A549 (cell line): ENCODE measurements at regions not wholly inside any gene's neighbourhood (a gene's known extent, or its start where the extent isn't known, plus 50 kb on each side); places are given as distances from the start of the nearest gene placed in this dataset.

Experiments used
- ATAC-seq, 2 experiments: fragments of 200-7000 bp in 1 of 2; fragments of >200 bp in 1 of 2; cut with Nextera tagmentation in 1 of 2; cut with Tn5 transposase in 1 of 2; 3 replicates each; pipeline versions ENCODE4 v1.8.0 to v1.9.1; 2018 to 2020; ENCODE audit warnings: mild to moderate bottlenecking in 1 of 2, moderate library complexity in 1 of 2
- CTCF ChIA-PET: fragments of 300-600 bp; sonication (Branson Sonifier 250); formaldehyde crosslinking; extraction: SDS; loops from one replicate; lab custom pipeline; 2021; ENCODE audit warnings: antibody characterized with exemption, inconsistent platforms; lab: Yijun Ruan, JAX
- POLR2A ChIA-PET: fragments of 350-600 bp; formaldehyde crosslinking; extraction: SDS; loops from one replicate; lab custom pipeline; 2021; ENCODE audit warnings: antibody characterized with exemption, inconsistent platforms; lab: Yijun Ruan, JAX
- DNase-seq, 2 experiments: peaks; one replicate each; pipeline versions ENCODE4 v3.0.0 to v3.0.0-alpha.2; 2011 to 2016; ENCODE audit warnings: low read depth in 1 of 2, low spot score in 1 of 2
- FAIRE-seq: peaks from 2 replicates; lab custom pipeline; 2011; peaks lifted over from hg19 to GRCh38; lab: Jason Lieb, UNC
- H3K27ac ChIP-seq, 2 experiments: fragments of >200 bp; sonication (Bioruptor Twin); formaldehyde crosslinking; 3 replicates each; pipeline ENCODE4 v1.5.1; 2016 to 2017
- H3K4me1 ChIP-seq: fragments of >200 bp; sonication (Bioruptor Twin); formaldehyde crosslinking; 3 replicates; pipeline ENCODE4 v1.6.1; 2016
- H3K4me2 ChIP-seq: fragments of >200 bp; sonication (Bioruptor Twin); formaldehyde crosslinking; 3 replicates; pipeline ENCODE4 v1.6.1; 2016
- H3K4me3 ChIP-seq: fragments of >200 bp; sonication (Bioruptor Twin); formaldehyde crosslinking; 3 replicates; pipeline ENCODE4 v1.5.1; 2016
- H3K9me3 ChIP-seq: fragments of >200 bp; sonication (Bioruptor Twin); formaldehyde crosslinking; 3 replicates; pipeline ENCODE4 v1.6.1; 2016
- CHD4 ChIP-seq: fragments of 200-600 bp; sonication (generic); IDR thresholded peaks from 2 replicates; pipeline ENCODE4 v1.6.1; 2016; ENCODE audit warnings: antibody characterized with exemption, mild to moderate bottlenecking, borderline replicate concordance
- FOSL2 ChIP-seq, 2 experiments: fragments of 450-650 bp in 1 of 2; fragments of >200 bp in 1 of 2; sonication (Bioruptor Twin) in 1 of 2; formaldehyde crosslinking; IDR thresholded peaks; 2 replicates each; pipeline versions ENCODE4 v1.5.0 to v1.6.1; 2016 to 2020; ENCODE audit warnings: mild to moderate bottlenecking in 1 of 2, moderate library complexity in 1 of 2
- KDM1A ChIP-seq: fragments of 200-600 bp; sonication (generic); IDR thresholded peaks from 2 replicates; pipeline ENCODE4 v1.6.1; 2016; ENCODE audit warnings: low read depth, mild to moderate bottlenecking
- NFE2L2 ChIP-seq: fragments of 150-350 bp; conservative IDR thresholded peaks from 2 replicates; pipeline ENCODE4 v1.6.1; 2014; ENCODE audit warnings: low read length
- PHF8 ChIP-seq: fragments of 200-600 bp; sonication (generic); IDR thresholded peaks from 2 replicates; pipeline ENCODE4 v1.6.1; 2016; ENCODE audit warnings: low read depth, mild to moderate bottlenecking, antibody characterized with exemption, moderate library complexity, borderline replicate concordance
- RAD21 ChIP-seq, 2 experiments: fragments of >200 bp in 1 of 2; sonication (Bioruptor Twin) in 1 of 2; formaldehyde crosslinking in 1 of 2; IDR thresholded peaks in 1 of 2; conservative IDR thresholded peaks in 1 of 2; 2 replicates in 1 of 2; 3 replicates in 1 of 2; pipeline ENCODE4 v1.6.1; 2012 to 2018; ENCODE audit warnings: inconsistent platforms in 1 of 2
- RARB ChIP-seq: fragments of 250-450 bp; sonication (Bioruptor Pico); IDR thresholded peaks from 2 replicates; pipeline ENCODE4 v1.8.0; 2021; ENCODE audit warnings: mild to moderate bottlenecking, moderate library complexity
- RFX5 ChIP-seq: fragments of 450-650 bp; IDR thresholded peaks from 2 replicates; pipeline ENCODE4 v1.7.1; 2014; ENCODE audit warnings: antibody characterized with exemption, mild to moderate bottlenecking, moderate library complexity
- SREBF2 ChIP-seq: fragments of 450-650 bp; IDR thresholded peaks from 2 replicates; pipeline ENCODE4 v1.6.1; 2014; ENCODE audit warnings: mild to moderate bottlenecking, moderate library complexity
- TP53 ChIP-seq: fragments of 250-450 bp; sonication (Bioruptor Pico); IDR thresholded peaks from 2 replicates; pipeline ENCODE4 v1.5.0; 2021; ENCODE audit warnings: mild to moderate bottlenecking, moderate library complexity
- WGBS: methylation state at CpG from one replicate; pipeline ENCODE4 v1.1.6; 2017; ENCODE audit errors: missing lambda C conversion rate; 5-methylcytosine and 5-hydroxymethylcytosine counted together
- TF ChIP-seq, protein P1 (sequence below): fragments of 200-600 bp; sonication (generic); IDR thresholded peaks from 2 replicates; pipeline ENCODE4 v1.6.1; 2016; ENCODE audit warnings: antibody characterized with exemption, mild to moderate bottlenecking, moderate library complexity
- TF ChIP-seq, protein P2 (sequence below): fragments of 250-450 bp; sonication (Bioruptor Pico); IDR thresholded peaks from 2 replicates; pipeline ENCODE4 v1.5.0; 2020; ENCODE audit warnings: low read depth, mild to moderate bottlenecking, moderate library complexity
- TF ChIP-seq, protein P3 (sequence below): fragments of 450-650 bp; IDR thresholded peaks from 2 replicates; pipeline ENCODE4 v1.6.1; 2014; ENCODE audit warnings: antibody characterized with exemption
- TF ChIP-seq, protein P4 (sequence below): IDR thresholded peaks from 2 replicates; pipeline ENCODE4 v1.6.1; 2012; ENCODE audit warnings: low read depth, borderline replicate concordance
- TF ChIP-seq, protein P5 (sequence below): fragments of >200 bp; sonication (Bioruptor Twin); formaldehyde crosslinking; IDR thresholded peaks from 3 replicates; pipeline ENCODE4 v1.5.1; 2016
- TF ChIP-seq, protein P6 (sequence below): fragments of >200 bp; sonication (Bioruptor Twin); formaldehyde crosslinking; IDR thresholded peaks from 2 replicates; pipeline ENCODE4 v1.6.1; 2016
- TF ChIP-seq, protein P7 (sequence below): IDR thresholded peaks from 2 replicates; pipeline ENCODE4 v1.6.1; 2012

DNA sequence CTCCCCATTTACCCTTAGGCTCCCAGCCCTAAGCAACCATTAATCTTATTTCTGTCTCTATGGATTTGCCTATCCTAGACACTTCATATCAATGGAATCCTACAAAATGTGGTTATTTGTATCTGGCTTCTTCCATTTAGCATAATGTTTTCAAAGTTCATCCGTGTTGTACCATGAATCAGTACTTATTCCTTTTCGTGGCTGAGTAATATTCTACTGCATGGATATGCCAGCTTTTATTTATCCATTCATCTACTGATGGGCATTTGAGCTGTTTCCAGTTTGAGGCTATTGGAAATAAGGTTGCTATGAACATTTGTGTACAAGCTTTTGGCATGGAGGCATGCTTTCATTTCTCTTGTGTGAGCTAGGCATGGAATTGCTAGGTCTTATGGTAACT, 121.1 kb downstream of the WDR11 start:
- FAIRE-seq, result no peak
- peaks cover 7% of the 10 kb centered on the region; the same call in 2 of the 3 replicates for H3K9me3 ChIP-seq
- 2% methylated on average over 2 of the region's 2 CpGs for WGBS
- POLR2A ChIA-PET, result no interaction called here
- CTCF ChIA-PET, result no interaction called here
- TF ChIP-seq RAD21 (conservative IDR thresholded peaks at IDR 0.05 in 1 of 2, IDR thresholded peaks at IDR 0.05 in 1 of 2), result no peak
- TF ChIP-seq, protein P1, sequence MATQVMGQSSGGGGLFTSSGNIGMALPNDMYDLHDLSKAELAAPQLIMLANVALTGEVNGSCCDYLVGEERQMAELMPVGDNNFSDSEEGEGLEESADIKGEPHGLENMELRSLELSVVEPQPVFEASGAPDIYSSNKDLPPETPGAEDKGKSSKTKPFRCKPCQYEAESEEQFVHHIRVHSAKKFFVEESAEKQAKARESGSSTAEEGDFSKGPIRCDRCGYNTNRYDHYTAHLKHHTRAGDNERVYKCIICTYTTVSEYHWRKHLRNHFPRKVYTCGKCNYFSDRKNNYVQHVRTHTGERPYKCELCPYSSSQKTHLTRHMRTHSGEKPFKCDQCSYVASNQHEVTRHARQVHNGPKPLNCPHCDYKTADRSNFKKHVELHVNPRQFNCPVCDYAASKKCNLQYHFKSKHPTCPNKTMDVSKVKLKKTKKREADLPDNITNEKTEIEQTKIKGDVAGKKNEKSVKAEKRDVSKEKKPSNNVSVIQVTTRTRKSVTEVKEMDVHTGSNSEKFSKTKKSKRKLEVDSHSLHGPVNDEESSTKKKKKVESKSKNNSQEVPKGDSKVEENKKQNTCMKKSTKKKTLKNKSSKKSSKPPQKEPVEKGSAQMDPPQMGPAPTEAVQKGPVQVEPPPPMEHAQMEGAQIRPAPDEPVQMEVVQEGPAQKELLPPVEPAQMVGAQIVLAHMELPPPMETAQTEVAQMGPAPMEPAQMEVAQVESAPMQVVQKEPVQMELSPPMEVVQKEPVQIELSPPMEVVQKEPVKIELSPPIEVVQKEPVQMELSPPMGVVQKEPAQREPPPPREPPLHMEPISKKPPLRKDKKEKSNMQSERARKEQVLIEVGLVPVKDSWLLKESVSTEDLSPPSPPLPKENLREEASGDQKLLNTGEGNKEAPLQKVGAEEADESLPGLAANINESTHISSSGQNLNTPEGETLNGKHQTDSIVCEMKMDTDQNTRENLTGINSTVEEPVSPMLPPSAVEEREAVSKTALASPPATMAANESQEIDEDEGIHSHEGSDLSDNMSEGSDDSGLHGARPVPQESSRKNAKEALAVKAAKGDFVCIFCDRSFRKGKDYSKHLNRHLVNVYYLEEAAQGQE, result no peak
- no peak for ATAC-seq
- H3K27ac ChIP-seq, result no peak overlapping the region
- H3K4me3 ChIP-seq, result no peak overlapping the region
- H3K4me2 ChIP-seq, result no peak overlapping the region
- no peak for DNase-seq
- no peaks in the 10 kb centered on the region for H3K4me1 ChIP-seq

DNA sequence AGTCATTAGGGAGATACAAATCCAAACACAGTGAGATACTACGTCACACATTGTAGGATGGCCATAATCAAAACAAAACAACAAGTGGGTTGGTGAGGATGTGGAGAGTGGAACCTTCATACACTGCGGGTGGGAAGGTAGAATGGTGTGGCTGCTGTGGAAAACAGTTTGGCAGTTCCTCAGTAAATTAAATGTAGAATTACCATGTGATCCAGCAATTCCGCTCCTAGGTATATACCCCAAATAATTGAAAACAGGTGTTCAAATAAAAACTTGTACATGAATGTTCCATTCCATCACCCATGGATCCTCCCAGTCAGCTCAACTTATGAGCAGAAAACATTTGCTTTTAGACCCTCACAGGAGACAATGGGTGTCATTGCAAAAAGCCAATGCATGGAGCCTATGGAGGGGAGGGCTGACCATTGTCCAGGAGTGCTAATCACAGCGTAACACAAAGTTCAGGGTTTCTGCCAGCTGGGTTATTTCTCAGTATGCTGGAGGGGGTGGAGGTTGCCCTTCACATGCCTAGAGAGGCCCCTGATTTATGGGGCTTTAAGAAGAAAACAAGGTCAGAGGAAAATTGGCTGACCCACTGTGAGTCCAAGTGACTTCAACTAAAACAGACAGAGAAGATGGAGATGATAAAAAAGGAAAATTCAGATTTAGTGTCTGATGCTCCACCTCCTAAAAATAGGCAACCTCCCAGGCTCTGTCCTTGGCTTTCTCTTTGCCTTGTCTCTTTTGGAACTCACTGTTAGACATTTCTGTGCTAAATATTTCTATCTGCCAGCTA, 124.1 kb downstream of the WDR11 start:
- no peak for FAIRE-seq
- WGBS, result 46% methylated on average over 4 of the region's 4 CpGs
- POLR2A ChIA-PET, result no interaction called here

More for the DNA sequence above, 124.1 kb downstream of the WDR11 start:
- H3K9me3 ChIP-seq, result peaks cover 7% of the 10 kb centered on the region; the same call in 2 of the 3 replicates
- H3K27ac ChIP-seq, result no peak overlapping the region
- H3K4me3 ChIP-seq, result no peak overlapping the region
- TF ChIP-seq CHD4 (no peak), RFX5 (no peak), TP53 (CRISPR knock-in tag) (no peak), SREBF2 (no peak), RARB (CRISPR knock-in tag) (no peak), NFE2L2 (no peak), FOSL2 (IDR thresholded peaks at IDR 0.05) (no peak), FOSL2 (CRISPR knock-in tag; IDR thresholded peaks at IDR 0.05) (no peak), KDM1A (no peak), PHF8 (no peak)
- TF ChIP-seq, protein P2, sequence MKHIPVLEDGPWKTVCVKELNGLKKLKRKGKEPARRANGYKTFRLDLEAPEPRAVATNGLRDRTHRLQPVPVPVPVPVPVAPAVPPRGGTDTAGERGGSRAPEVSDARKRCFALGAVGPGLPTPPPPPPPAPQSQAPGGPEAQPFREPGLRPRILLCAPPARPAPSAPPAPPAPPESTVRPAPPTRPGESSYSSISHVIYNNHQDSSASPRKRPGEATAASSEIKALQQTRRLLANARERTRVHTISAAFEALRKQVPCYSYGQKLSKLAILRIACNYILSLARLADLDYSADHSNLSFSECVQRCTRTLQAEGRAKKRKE (CRISPR knock-in tag), result no peak
- TF ChIP-seq, protein P3, sequence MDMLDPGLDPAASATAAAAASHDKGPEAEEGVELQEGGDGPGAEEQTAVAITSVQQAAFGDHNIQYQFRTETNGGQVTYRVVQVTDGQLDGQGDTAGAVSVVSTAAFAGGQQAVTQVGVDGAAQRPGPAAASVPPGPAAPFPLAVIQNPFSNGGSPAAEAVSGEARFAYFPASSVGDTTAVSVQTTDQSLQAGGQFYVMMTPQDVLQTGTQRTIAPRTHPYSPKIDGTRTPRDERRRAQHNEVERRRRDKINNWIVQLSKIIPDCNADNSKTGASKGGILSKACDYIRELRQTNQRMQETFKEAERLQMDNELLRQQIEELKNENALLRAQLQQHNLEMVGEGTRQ, result no peak
- TF ChIP-seq, protein P4, sequence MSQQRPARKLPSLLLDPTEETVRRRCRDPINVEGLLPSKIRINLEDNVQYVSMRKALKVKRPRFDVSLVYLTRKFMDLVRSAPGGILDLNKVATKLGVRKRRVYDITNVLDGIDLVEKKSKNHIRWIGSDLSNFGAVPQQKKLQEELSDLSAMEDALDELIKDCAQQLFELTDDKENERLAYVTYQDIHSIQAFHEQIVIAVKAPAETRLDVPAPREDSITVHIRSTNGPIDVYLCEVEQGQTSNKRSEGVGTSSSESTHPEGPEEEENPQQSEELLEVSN, result no peak
- TF ChIP-seq, protein P5, sequence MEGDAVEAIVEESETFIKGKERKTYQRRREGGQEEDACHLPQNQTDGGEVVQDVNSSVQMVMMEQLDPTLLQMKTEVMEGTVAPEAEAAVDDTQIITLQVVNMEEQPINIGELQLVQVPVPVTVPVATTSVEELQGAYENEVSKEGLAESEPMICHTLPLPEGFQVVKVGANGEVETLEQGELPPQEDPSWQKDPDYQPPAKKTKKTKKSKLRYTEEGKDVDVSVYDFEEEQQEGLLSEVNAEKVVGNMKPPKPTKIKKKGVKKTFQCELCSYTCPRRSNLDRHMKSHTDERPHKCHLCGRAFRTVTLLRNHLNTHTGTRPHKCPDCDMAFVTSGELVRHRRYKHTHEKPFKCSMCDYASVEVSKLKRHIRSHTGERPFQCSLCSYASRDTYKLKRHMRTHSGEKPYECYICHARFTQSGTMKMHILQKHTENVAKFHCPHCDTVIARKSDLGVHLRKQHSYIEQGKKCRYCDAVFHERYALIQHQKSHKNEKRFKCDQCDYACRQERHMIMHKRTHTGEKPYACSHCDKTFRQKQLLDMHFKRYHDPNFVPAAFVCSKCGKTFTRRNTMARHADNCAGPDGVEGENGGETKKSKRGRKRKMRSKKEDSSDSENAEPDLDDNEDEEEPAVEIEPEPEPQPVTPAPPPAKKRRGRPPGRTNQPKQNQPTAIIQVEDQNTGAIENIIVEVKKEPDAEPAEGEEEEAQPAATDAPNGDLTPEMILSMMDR, result no peak
- TF ChIP-seq, protein P6, sequence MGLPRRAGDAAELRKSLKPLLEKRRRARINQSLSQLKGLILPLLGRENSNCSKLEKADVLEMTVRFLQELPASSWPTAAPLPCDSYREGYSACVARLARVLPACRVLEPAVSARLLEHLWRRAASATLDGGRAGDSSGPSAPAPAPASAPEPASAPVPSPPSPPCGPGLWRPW, result no peak
- TF ChIP-seq, protein P7, sequence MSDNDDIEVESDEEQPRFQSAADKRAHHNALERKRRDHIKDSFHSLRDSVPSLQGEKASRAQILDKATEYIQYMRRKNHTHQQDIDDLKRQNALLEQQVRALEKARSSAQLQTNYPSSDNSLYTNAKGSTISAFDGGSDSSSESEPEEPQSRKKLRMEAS, result no peak
- no peak overlapping the region for H3K4me2 ChIP-seq
- ATAC-seq, result no peak
- DNase-seq, result no peak
- CTCF ChIA-PET, result interaction anchor here (0.8 to 1.1 kb wide), 2 partner anchors 30 to 33 kb away, joined by 3 read pairs; no protein-coding TSS in a partner anchor
- 0 out of 3 replicates have a peak, but pooled peaks cover 7% of the 10 kb centered on the region for H3K4me1 ChIP-seq
